ENCODE measurements at regions not wholly inside any gene's neighbourhood (a gene's known extent, or its start where the extent isn't known, plus 50 kb on each side); places are given as distances from the start of the nearest gene placed in this dataset.

DNA sequence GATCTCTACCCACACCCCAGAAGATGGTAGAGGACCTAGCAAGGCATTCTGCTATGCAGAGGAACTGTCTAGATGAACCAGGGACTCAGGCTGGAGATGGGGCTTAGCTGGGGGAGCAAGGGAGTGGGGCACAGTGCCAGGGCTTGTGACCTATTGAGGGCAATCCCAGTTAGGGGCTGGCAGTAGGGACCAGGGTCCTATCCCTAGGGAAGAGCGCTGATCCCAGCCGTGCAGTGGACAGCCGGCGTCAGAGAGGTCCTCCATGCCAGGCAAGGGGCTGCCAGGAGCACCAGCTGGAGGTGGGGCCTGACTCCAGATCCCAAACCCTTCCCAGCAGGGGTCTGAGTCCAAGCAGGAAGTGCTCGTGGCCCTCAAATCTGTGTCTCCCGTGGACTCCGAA is 52.7 kb upstream of the NEURL1B start:
- TF ChIP-seq EZH2phosphoT487 (IDR thresholded peaks at IDR 0.05; ENCODE audit: low read depth, severe bottlenecking, unreplicated experiment), result no peak
- TF ChIP-seq EZH2 (IDR thresholded peaks at IDR 0.05; ENCODE audit: borderline replicate concordance), result no peak
- TF ChIP-seq, protein P1, sequence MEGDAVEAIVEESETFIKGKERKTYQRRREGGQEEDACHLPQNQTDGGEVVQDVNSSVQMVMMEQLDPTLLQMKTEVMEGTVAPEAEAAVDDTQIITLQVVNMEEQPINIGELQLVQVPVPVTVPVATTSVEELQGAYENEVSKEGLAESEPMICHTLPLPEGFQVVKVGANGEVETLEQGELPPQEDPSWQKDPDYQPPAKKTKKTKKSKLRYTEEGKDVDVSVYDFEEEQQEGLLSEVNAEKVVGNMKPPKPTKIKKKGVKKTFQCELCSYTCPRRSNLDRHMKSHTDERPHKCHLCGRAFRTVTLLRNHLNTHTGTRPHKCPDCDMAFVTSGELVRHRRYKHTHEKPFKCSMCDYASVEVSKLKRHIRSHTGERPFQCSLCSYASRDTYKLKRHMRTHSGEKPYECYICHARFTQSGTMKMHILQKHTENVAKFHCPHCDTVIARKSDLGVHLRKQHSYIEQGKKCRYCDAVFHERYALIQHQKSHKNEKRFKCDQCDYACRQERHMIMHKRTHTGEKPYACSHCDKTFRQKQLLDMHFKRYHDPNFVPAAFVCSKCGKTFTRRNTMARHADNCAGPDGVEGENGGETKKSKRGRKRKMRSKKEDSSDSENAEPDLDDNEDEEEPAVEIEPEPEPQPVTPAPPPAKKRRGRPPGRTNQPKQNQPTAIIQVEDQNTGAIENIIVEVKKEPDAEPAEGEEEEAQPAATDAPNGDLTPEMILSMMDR (IDR thresholded peaks at IDR 0.05; ENCODE audit: poor library complexity), result no peak
- no peak overlapping the region for H3K4me2 ChIP-seq
- H3K9me2 ChIP-seq (replicated peaks; ENCODE audit: insufficient read depth), result no peaks in the 10 kb centered on the region
- no peak for DNase-seq (ENCODE audit: low spot score)
- H4K20me1 ChIP-seq (ENCODE audit: insufficient read depth, poor library complexity, severe bottlenecking), result no peaks in the 10 kb centered on the region
- no peaks in the 10 kb centered on the region for H3K79me2 ChIP-seq
- 93% methylated on average over 7 of the region's 7 CpGs for WGBS (ENCODE audit: low lambda C conversion rate, missing lambda C conversion rate)
- no peak overlapping the region for H3K27ac ChIP-seq
- H3K4me1 ChIP-seq (ENCODE audit: insufficient read depth), result no peaks in the 10 kb centered on the region
- H2AFZ ChIP-seq, result no peak overlapping the region
- no peaks in the 10 kb centered on the region for H3K36me3 ChIP-seq (replicated peaks; ENCODE audit: insufficient read depth, low read depth)
- no peak overlapping the region for H3K4me3 ChIP-seq
- peaks cover 10% of the 10 kb centered on the region for H3K27me3 ChIP-seq
- no peaks in the 10 kb centered on the region for H3K9me3 ChIP-seq (ENCODE audit: low read depth)

DNA sequence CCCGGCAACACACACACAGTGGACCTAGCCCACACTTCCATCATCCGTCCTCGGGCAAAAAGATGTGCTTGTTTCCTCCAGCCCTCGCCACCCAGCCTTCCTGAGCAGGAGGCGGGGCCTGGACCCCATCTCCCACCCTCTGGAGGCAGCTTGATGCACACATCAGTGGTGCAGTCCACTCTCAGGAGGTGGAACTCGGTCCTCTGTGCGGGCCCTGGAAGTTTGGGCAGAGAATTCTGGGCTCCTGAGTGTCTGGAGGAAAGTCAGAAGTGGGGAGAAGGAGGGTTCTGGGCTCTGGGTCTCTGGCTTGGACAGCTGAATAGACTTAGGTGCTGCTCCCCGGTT is 54.0 kb upstream of the NEURL1B start:
- Histone ChIP-seq H3K4me1 (ENCODE audit: insufficient read depth) (no peaks in the 10 kb centered on the region), H3K4me2 (no peak overlapping the region), H3K36me3 (replicated peaks; ENCODE audit: insufficient read depth, low read depth) (no peaks in the 10 kb centered on the region), H4K20me1 (ENCODE audit: insufficient read depth, poor library complexity, severe bottlenecking) (no peaks in the 10 kb centered on the region), H3K4me3 (no peak overlapping the region), H3K27ac (no peak overlapping the region), H3K9me2 (replicated peaks; ENCODE audit: insufficient read depth) (no peaks in the 10 kb centered on the region), H3K79me2 (no peaks in the 10 kb centered on the region), H3K27me3 (peaks cover 10% of the 10 kb centered on the region), H3K9me3 (ENCODE audit: low read depth) (no peaks in the 10 kb centered on the region), H2AFZ (no peak overlapping the region)
- DNase-seq (ENCODE audit: low spot score), result no peak
- 89% methylated on average over 8 of the region's 8 CpGs for WGBS (ENCODE audit: low lambda C conversion rate, missing lambda C conversion rate)
- TF ChIP-seq EZH2 (IDR thresholded peaks at IDR 0.05; ENCODE audit: borderline replicate concordance) (no peak), EZH2phosphoT487 (IDR thresholded peaks at IDR 0.05; ENCODE audit: low read depth, severe bottlenecking, unreplicated experiment) (no peak)
- TF ChIP-seq, protein P1 (IDR thresholded peaks at IDR 0.05; ENCODE audit: poor library complexity), result no peak

DNA sequence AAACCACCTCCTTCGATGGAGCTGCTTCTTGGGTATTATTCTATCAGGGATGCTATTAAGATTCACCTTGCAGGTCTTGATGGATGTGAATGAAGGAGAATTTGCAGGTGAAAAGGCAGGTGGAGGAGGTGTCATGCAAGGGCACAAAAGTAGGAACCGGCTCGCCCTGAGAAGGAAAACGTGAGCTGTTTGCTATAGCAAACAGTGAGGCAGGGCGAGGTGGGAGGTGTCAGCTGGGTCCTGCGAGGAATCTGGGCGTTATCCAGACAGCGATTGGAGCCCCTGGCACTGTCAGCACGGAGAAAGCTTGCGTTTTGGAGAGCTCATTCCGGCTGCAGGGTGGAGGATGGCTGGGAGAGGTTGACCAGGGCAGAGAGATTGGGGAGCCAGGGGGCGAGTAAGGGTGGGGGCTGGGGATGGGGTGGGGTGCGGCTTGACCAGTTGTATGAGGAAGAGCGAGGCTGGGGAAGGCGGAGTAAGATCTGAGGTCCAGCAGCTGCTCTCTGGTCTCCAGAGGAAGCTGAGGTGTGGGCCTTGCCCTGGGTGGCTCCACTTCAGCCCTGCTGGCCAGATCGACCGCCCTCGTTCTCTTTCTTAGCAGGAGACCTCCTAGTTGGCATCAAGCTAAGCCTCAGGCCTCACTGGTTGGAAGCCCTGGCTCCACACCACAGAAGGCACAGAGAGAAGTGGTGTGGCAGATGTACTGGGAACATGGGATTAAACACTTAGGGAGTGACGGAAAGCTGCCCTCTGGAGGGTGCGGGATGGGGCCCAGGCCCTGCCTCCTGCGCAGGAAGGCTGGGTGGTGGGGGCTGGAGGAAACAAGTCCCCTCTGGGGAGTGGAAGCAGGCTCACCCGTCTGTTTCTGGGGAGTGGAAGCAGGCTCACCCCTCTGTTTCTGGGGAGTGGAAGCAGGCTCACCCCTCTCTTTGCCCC is 54.7 kb upstream of the NEURL1B start:
- Histone ChIP-seq H3K4me3 (no peak overlapping the region), H3K4me1 (ENCODE audit: insufficient read depth) (no peaks in the 10 kb centered on the region), H3K9me2 (replicated peaks; ENCODE audit: insufficient read depth) (no peaks in the 10 kb centered on the region), H3K27ac (no peak overlapping the region), H3K9me3 (ENCODE audit: low read depth) (no peaks in the 10 kb centered on the region), H2AFZ (no peak overlapping the region), H3K4me2 (no peak overlapping the region), H3K36me3 (replicated peaks; ENCODE audit: insufficient read depth, low read depth) (no peaks in the 10 kb centered on the region), H4K20me1 (ENCODE audit: insufficient read depth, poor library complexity, severe bottlenecking) (no peaks in the 10 kb centered on the region), H3K27me3 (peaks cover 10% of the 10 kb centered on the region), H3K79me2 (no peaks in the 10 kb centered on the region)
- 50% methylated on average over 22 of the region's 22 CpGs for WGBS (ENCODE audit: low lambda C conversion rate, missing lambda C conversion rate)
- DNase-seq (ENCODE audit: low spot score), result peak; percentile 48
- TF ChIP-seq, protein P1 (IDR thresholded peaks at IDR 0.05; ENCODE audit: poor library complexity), result no peak
- no peak for TF ChIP-seq EZH2phosphoT487 (IDR thresholded peaks at IDR 0.05; ENCODE audit: low read depth, severe bottlenecking, unreplicated experiment)
- no peak for TF ChIP-seq EZH2 (IDR thresholded peaks at IDR 0.05; ENCODE audit: borderline replicate concordance)
